ENCODE measurements at regions not wholly inside any gene's neighbourhood (a gene's known extent, or its start where the extent isn't known, plus 50 kb on each side); places are given as distances from the start of the nearest gene placed in this dataset.

- H3K4me3 Mint-ChIP-seq = no peak overlapping the region
- no peaks in the 10 kb centered on the region for H3K27me3 Mint-ChIP-seq
- TF ChIP-seq CTCF (IDR thresholded peaks at IDR 0.05) = no peak
- POLR2A ChIA-PET = no interaction called here
- H3K9me3 Mint-ChIP-seq = peaks cover 3% of the 10 kb centered on the region
- DNase-seq (no peak), ATAC-seq (ENCODE audit: low read depth) (no peak)
- H3K27ac Mint-ChIP-seq = no peak overlapping the region
- H3K36me3 Mint-ChIP-seq (ENCODE audit: low read depth) = no peaks in the 10 kb centered on the region
- CTCF ChIA-PET = no interaction called here
- intact Hi-C loops (cut with micrococcal nuclease) = no loop called here
- H3K4me1 Mint-ChIP-seq = no peaks in the 10 kb centered on the region
Measured at GRCh38 chr10:36221101-36221500, 579.0 kb upstream of the FZD8 start.

GRCh38 chr10:36220151-36220550 is 578.1 kb upstream of the FZD8 start:
- Mint-ChIP-seq H3K4me1 (no peaks in the 10 kb centered on the region), H3K9me3 (peaks cover 3% of the 10 kb centered on the region), H3K4me3 (no peak overlapping the region), H3K27ac (no peak overlapping the region), H3K36me3 (ENCODE audit: low read depth) (no peaks in the 10 kb centered on the region), H3K27me3 (no peaks in the 10 kb centered on the region)
- CTCF ChIA-PET = no interaction called here
- POLR2A ChIA-PET = no interaction called here
- intact Hi-C loops (cut with micrococcal nuclease) = no loop called here
- no peak for TF ChIP-seq CTCF (IDR thresholded peaks at IDR 0.05)
- ATAC-seq (ENCODE audit: low read depth) (no peak), DNase-seq (no peak)

- Mint-ChIP-seq H3K4me1 (no peaks in the 10 kb centered on the region), H3K9me3 (no peaks in the 10 kb centered on the region), H3K27me3 (no peaks in the 10 kb centered on the region), H3K4me3 (no peak overlapping the region), H3K27ac (no peak overlapping the region), H3K36me3 (ENCODE audit: low read depth) (no peaks in the 10 kb centered on the region)
- no peak for TF ChIP-seq CTCF (IDR thresholded peaks at IDR 0.05)
- intact Hi-C loops (cut with micrococcal nuclease) = no loop called here
- ChIA-PET POLR2A (no interaction called here), CTCF (no interaction called here)
- ATAC-seq (ENCODE audit: low read depth) (no peak), DNase-seq (no peak)
Measured at GRCh38 chr10:36211856-36212255, 569.8 kb upstream of the FZD8 start.

GRCh38 chr10:36209480-36209879 is 567.4 kb upstream of the FZD8 start:
- CTCF ChIA-PET = no interaction called here
- DNase-seq (no peak), ATAC-seq (ENCODE audit: low read depth) (no peak)
- POLR2A ChIA-PET = no interaction called here
- Mint-ChIP-seq H3K27ac (no peak overlapping the region), H3K27me3 (no peaks in the 10 kb centered on the region), H3K4me3 (no peak overlapping the region), H3K9me3 (peaks cover 3% of the 10 kb centered on the region), H3K4me1 (no peaks in the 10 kb centered on the region), H3K36me3 (ENCODE audit: low read depth) (no peaks in the 10 kb centered on the region)
- intact Hi-C loops (cut with micrococcal nuclease) = no loop called here
- TF ChIP-seq CTCF (IDR thresholded peaks at IDR 0.05) = no peak

- no peak for TF ChIP-seq CTCF (IDR thresholded peaks at IDR 0.05)
- H3K4me3 Mint-ChIP-seq = no peak overlapping the region
- DNase-seq (no peak), ATAC-seq (ENCODE audit: low read depth) (no peak)
- no peak overlapping the region for H3K27ac Mint-ChIP-seq
- H3K4me1 Mint-ChIP-seq = no peaks in the 10 kb centered on the region
- POLR2A ChIA-PET = no interaction called here
- H3K9me3 Mint-ChIP-seq = peaks cover 7% of the 10 kb centered on the region
- no peaks in the 10 kb centered on the region for H3K36me3 Mint-ChIP-seq (ENCODE audit: low read depth)
- H3K27me3 Mint-ChIP-seq = no peaks in the 10 kb centered on the region
- intact Hi-C loops (cut with micrococcal nuclease) = no loop called here
- CTCF ChIA-PET = no interaction called here
Measured at GRCh38 chr10:36202881-36203280, 560.8 kb upstream of the FZD8 start.
